ENCODE measurements at regions not wholly inside any gene's neighbourhood (a gene's known extent, or its start where the extent isn't known, plus 50 kb on each side); places are given as distances from the start of the nearest gene placed in this dataset.

GRCh38 chr22:26847046-26847445, 189.7 kb downstream of the MIAT start:
- DNase-seq (ENCODE audit: low spot score) = no peak

- DNase-seq (ENCODE audit: low spot score) = no peak
These were observed 190.4 kb downstream of the MIAT start for GRCh38 chr22:26847816-26848215.

- no peak for DNase-seq (ENCODE audit: low spot score)
These were observed 191.0 kb downstream of the MIAT start for GRCh38 chr22:26848244-26848920.

GRCh38 chr22:26849575-26849974, 192.2 kb downstream of the MIAT start:
- DNase-seq (ENCODE audit: low spot score) = no peak

- DNase-seq (ENCODE audit: low spot score) = no peak
These were observed 193.7 kb downstream of the MIAT start for GRCh38 chr22:26851125-26851524.

- DNase-seq (ENCODE audit: low spot score) = no peak
These were observed 194.8 kb downstream of the MIAT start for GRCh38 chr22:26852176-26852575.

GRCh38 chr22:26853071-26853470, 195.7 kb downstream of the MIAT start:
- no peak for DNase-seq (ENCODE audit: low spot score)

- DNase-seq (ENCODE audit: low spot score) = no peak
These were observed 196.1 kb downstream of the MIAT start for GRCh38 chr22:26853495-26853894.

GRCh38 chr22:26857169-26857568, 199.8 kb downstream of the MIAT start:
- DNase-seq (ENCODE audit: low spot score) = no peak

- no peak for DNase-seq (ENCODE audit: low spot score)
These were observed 202.9 kb downstream of the MIAT start for GRCh38 chr22:26860301-26860700.

GRCh38 chr22:26865021-26865420, 207.6 kb downstream of the MIAT start:
- DNase-seq (ENCODE audit: low spot score) = no peak

GRCh38 chr22:26883393-26883792, 226.0 kb downstream of the MIAT start:
- no peak for DNase-seq (ENCODE audit: low spot score)

GRCh38 chr22:26884921-26885320, 227.5 kb downstream of the MIAT start:
- no peak for DNase-seq (ENCODE audit: low spot score)

- no peak for DNase-seq (ENCODE audit: low spot score)
These were observed 228.3 kb downstream of the MIAT start for GRCh38 chr22:26885441-26886261.

GRCh38 chr22:26887456-26887855, 230.1 kb downstream of the MIAT start:
- DNase-seq (ENCODE audit: low spot score) = peak; percentile 84

- no peak for DNase-seq (ENCODE audit: low spot score)
These were observed 230.5 kb downstream of the MIAT start for GRCh38 chr22:26887916-26888315.

GRCh38 chr22:26888887-26889286, 231.5 kb downstream of the MIAT start:
- no peak for DNase-seq (ENCODE audit: low spot score)

GRCh38 chr22:26889802-26890201, 232.4 kb downstream of the MIAT start:
- DNase-seq (ENCODE audit: low spot score) = no peak

GRCh38 chr22:26890870-26891269, 233.5 kb downstream of the MIAT start:
- DNase-seq (ENCODE audit: low spot score) = no peak

GRCh38 chr22:26891429-26891828, 234.0 kb downstream of the MIAT start:
- no peak for DNase-seq (ENCODE audit: low spot score)

- DNase-seq (ENCODE audit: low spot score) = peak; percentile 34
These were observed 235.0 kb downstream of the MIAT start for GRCh38 chr22:26892166-26893041.
